Liver (tissue), 3 donors: ENCODE measurements at regions not wholly inside any gene's neighbourhood (a gene's known extent, or its start where the extent isn't known, plus 50 kb on each side); places are given as distances from the start of the nearest gene placed in this dataset.

ENCODE experiments used
- ATF3 ChIP-seq: IDR thresholded peaks from 2 replicates; pipeline ENCODE4 v1.6.1; 2016; ENCODE audit warnings: antibody characterized with exemption
- CTCF ChIP-seq: fragments of 150-350 bp; IDR thresholded peaks from 2 replicates; pipeline ENCODE4 v1.5.1; 2017; ENCODE audit warnings: improper control_type of control experiment, low read depth, low read length; ENCODE audit not compliant: missing input control
- EGR1 ChIP-seq, 2 donors: IDR thresholded peaks; 2 replicates each; pipeline ENCODE4 v1.6.1; 2016 to 2018; ENCODE audit warnings: antibody characterized with exemption in 2 of 2, low read depth in 2 of 2
- FOXA1 ChIP-seq: IDR thresholded peaks from 2 replicates; pipeline ENCODE4 v1.6.1; 2016; ENCODE audit warnings: antibody characterized with exemption
- GABPA ChIP-seq, 2 donors: IDR thresholded peaks in 1 of 2; conservative IDR thresholded peaks in 1 of 2; 2 replicates each; pipeline ENCODE4 v1.6.1; 2016; ENCODE audit warnings: antibody characterized with exemption in 2 of 2, mild to moderate bottlenecking in 1 of 2, moderate library complexity in 1 of 2
- HNF4A ChIP-seq, 2 donors: conservative IDR thresholded peaks; 2 replicates each; pipeline ENCODE4 v1.6.1; 2016; ENCODE audit warnings: antibody characterized with exemption in 2 of 2, mild to moderate bottlenecking in 2 of 2
- RAD21 ChIP-seq, 2 donors: IDR thresholded peaks; 2 replicates each; pipeline ENCODE4 v1.6.1; 2016; ENCODE audit warnings: antibody characterized with exemption in 2 of 2, mild to moderate bottlenecking in 2 of 2
- TAF1 ChIP-seq: conservative IDR thresholded peaks from 2 replicates; pipeline ENCODE4 v1.6.1; 2016; ENCODE audit warnings: antibody characterized with exemption, mild to moderate bottlenecking
- YY1 ChIP-seq: IDR thresholded peaks from 2 replicates; pipeline ENCODE4 v1.6.1; 2016; ENCODE audit warnings: antibody characterized with exemption, mild to moderate bottlenecking
- TF ChIP-seq, protein P1 (sequence below): IDR thresholded peaks from 2 replicates; pipeline ENCODE4 v1.6.1; 2016; ENCODE audit warnings: antibody characterized with exemption, mild to moderate bottlenecking
- donor health status: healthy.
- donor health status: healthy.

GRCh38 chr13:50594276-50595051 lies 249.0 kb downstream of the DLEU7 start:
- TF ChIP-seq CTCF (no peak), TAF1 (no peak), FOXA1 (no peak), HNF4A (conservative IDR thresholded peaks at IDR 0.05) (no peak), GABPA (IDR thresholded peaks at IDR 0.05 in 1 of 2, conservative IDR thresholded peaks at IDR 0.05 in 1 of 2) (no peak), ATF3 (no peak), EGR1 (IDR thresholded peaks at IDR 0.05; ENCODE audit: low read depth in 2 of 2) (no peak), RAD21 (IDR thresholded peaks at IDR 0.05) (no peak), YY1 (no peak)
- TF ChIP-seq, protein P1, sequence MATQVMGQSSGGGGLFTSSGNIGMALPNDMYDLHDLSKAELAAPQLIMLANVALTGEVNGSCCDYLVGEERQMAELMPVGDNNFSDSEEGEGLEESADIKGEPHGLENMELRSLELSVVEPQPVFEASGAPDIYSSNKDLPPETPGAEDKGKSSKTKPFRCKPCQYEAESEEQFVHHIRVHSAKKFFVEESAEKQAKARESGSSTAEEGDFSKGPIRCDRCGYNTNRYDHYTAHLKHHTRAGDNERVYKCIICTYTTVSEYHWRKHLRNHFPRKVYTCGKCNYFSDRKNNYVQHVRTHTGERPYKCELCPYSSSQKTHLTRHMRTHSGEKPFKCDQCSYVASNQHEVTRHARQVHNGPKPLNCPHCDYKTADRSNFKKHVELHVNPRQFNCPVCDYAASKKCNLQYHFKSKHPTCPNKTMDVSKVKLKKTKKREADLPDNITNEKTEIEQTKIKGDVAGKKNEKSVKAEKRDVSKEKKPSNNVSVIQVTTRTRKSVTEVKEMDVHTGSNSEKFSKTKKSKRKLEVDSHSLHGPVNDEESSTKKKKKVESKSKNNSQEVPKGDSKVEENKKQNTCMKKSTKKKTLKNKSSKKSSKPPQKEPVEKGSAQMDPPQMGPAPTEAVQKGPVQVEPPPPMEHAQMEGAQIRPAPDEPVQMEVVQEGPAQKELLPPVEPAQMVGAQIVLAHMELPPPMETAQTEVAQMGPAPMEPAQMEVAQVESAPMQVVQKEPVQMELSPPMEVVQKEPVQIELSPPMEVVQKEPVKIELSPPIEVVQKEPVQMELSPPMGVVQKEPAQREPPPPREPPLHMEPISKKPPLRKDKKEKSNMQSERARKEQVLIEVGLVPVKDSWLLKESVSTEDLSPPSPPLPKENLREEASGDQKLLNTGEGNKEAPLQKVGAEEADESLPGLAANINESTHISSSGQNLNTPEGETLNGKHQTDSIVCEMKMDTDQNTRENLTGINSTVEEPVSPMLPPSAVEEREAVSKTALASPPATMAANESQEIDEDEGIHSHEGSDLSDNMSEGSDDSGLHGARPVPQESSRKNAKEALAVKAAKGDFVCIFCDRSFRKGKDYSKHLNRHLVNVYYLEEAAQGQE, result no peak
